ENCODE measurements at regions not wholly inside any gene's neighbourhood (a gene's known extent, or its start where the extent isn't known, plus 50 kb on each side); places are given as distances from the start of the nearest gene placed in this dataset.

DNA sequence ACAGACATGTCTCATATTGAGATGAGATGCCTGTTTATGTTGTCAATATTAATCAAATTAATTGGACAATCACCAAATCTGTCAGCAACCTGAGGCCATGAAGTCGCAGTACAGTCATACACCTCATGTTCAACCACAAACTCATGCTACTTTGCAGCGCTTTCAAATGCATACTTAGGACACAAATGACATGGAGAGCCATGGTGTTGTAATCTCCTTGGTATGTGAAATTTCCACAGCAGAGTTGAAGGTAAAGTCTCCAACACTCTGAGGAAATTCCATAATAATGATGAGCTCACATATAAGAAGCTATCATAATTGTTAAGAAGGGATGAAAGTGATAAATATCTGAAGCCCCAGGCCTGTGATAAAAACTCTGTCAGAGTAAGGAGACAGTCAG lies 873.9 kb downstream of the MCTP2 start:
- TF ChIP-seq CTCF (IDR thresholded peaks at IDR 0.05; ENCODE audit: insufficient read depth, low read length) (no peak), REST (IDR thresholded peaks at IDR 0.05; ENCODE audit: insufficient replicate concordance, low read depth) (no peak), POLR2AphosphoS5 (IDR thresholded peaks at IDR 0.05; ENCODE audit: low read depth) (no peak), GABPA (IDR thresholded peaks at IDR 0.05; ENCODE audit: low read depth) (no peak)
